AG04449 (cell line): ENCODE measurements at regions not wholly inside any gene's neighbourhood (a gene's known extent, or its start where the extent isn't known, plus 50 kb on each side); places are given as distances from the start of the nearest gene placed in this dataset.
A peak's percentile ranks its signal among the peaks of the same experiment; 100 is the strongest.

ENCODE experiments used
- CTCF ChIA-PET: fragments of 350-600 bp; formaldehyde crosslinking; extraction: SDS; loops from one replicate; lab custom pipeline; 2021; ENCODE audit warnings: antibody characterized with exemption; lab: Yijun Ruan, JAX
- POLR2A ChIA-PET: fragments of 400-600, 350-600 bp; formaldehyde crosslinking; extraction: SDS; loops from one replicate; lab custom pipeline; 2020; ENCODE audit warnings: antibody characterized with exemption, inconsistent platforms; lab: Yijun Ruan, JAX
- DNase-seq: peaks from one replicate; pipeline ENCODE4 v3.0.0-alpha.2; 2010; ENCODE audit warnings: low read depth, low spot score
- H3K4me3 ChIP-seq: 2 replicates; pipeline ENCODE4 v1.5.1; 2011; ENCODE audit warnings: low read depth, mild to moderate bottlenecking, control low read depth, low read length
- TF ChIP-seq, protein P1 (sequence below): IDR thresholded peaks from one replicate; pipeline ENCODE4 v1.5.1; 2011; ENCODE audit warnings: mild to moderate bottlenecking, moderate library complexity, low read length, control low read depth, inconsistent platforms; ENCODE audit not compliant: insufficient read depth; ENCODE audit errors: missing control alignments

DNA sequence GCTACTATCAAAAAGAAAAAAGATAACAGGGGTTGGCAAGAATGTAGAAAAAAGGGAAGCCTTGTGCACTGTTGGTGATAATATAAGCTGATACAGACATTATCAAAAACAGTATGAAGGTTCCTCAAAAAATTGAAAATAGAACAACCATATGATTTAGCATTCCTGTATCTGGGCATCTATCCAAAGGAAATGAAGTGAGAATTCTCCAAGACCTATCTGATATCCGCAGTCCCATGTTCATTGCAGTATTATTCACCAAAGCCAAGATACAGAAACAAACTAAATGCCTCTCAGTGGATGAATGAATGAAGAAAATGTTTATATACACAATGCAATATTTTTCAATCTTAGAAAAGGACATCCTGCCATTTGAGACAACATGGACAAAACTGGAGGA lies 1943.3 kb downstream of the MAT2B start:
- ChIA-PET CTCF (no interaction called here), POLR2A (no interaction called here)
- no peak for DNase-seq
- no peak overlapping the region for H3K4me3 ChIP-seq
- TF ChIP-seq, protein P1, sequence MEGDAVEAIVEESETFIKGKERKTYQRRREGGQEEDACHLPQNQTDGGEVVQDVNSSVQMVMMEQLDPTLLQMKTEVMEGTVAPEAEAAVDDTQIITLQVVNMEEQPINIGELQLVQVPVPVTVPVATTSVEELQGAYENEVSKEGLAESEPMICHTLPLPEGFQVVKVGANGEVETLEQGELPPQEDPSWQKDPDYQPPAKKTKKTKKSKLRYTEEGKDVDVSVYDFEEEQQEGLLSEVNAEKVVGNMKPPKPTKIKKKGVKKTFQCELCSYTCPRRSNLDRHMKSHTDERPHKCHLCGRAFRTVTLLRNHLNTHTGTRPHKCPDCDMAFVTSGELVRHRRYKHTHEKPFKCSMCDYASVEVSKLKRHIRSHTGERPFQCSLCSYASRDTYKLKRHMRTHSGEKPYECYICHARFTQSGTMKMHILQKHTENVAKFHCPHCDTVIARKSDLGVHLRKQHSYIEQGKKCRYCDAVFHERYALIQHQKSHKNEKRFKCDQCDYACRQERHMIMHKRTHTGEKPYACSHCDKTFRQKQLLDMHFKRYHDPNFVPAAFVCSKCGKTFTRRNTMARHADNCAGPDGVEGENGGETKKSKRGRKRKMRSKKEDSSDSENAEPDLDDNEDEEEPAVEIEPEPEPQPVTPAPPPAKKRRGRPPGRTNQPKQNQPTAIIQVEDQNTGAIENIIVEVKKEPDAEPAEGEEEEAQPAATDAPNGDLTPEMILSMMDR: no peak

DNA sequence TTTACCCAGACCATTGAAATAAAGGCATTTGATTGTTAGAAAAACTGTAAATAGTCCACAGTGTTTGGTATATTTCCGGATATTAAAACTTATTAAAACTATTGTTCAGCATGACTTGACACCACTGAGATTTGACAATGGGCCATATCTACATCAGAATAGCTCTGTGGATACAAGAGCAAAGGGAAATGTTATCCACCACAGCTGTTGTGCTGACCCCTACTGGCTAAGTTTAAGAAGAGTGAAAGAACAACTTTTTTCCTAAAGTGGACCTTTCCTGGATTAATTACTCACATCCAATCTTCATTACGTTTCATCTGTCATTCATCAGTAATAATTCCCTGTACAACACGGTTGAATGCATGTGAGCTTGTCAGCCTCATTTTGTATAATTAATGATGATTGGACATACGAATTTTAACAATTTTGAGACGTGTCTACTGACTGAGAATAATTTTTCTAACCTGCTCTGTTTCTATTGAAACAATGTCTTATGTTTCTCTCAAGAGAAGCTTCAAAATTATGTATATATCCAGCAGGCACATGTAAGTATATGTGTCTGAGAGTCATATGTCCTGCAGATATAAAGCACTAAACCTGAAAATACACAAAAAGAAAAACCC lies 1952.6 kb downstream of the MAT2B start:
- DNase-seq: no peak
- ChIA-PET POLR2A (no interaction called here), CTCF (no interaction called here)
- TF ChIP-seq, protein P1: peak; percentile 19
- H3K4me3 ChIP-seq: no peak overlapping the region

DNA sequence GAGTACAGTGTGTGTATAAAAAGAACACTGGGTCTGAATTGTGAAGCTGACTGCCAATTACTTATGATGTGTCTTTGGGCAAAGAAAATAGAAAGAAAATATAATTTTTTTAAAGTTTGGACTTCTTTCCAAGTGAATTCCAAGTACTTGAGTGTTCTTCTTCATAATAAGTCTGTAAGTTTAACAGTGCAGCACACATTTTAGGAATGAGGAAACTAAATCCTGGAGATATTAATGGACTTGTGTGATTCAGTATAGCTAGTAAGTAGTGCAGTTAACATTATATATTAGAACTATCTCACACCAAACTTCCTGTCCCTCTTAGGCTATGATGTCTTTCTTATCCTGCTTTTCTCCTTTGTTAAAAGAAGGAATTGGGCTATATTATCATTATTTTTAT lies 1953.8 kb downstream of the MAT2B start:
- H3K4me3 ChIP-seq: no peak overlapping the region
- ChIA-PET POLR2A (no interaction called here), CTCF (no interaction called here)
- TF ChIP-seq, protein P1: no peak
- DNase-seq: no peak

DNA sequence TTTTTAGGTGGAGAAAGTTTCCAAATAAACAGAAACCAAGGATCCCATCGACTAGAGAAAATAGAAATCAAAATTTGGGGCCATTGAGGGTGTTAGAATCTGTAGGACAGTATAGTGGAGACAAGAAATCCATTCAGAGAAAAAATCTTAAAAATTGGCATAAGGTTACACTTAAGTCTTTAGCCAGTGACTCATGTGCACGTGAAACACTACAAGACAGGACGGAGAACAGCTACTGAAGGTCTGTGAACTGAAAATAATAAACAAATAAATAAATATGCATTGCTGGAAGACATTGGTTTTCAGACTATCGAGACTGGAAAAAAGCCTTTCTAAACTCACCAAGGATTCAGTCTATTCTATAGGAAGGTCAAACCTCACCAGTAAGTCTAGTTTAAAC lies 1955.5 kb downstream of the MAT2B start:
- no peak overlapping the region for H3K4me3 ChIP-seq
- TF ChIP-seq, protein P1: no peak
- DNase-seq: no peak
- CTCF ChIA-PET: no interaction called here
- POLR2A ChIA-PET: no interaction called here

DNA sequence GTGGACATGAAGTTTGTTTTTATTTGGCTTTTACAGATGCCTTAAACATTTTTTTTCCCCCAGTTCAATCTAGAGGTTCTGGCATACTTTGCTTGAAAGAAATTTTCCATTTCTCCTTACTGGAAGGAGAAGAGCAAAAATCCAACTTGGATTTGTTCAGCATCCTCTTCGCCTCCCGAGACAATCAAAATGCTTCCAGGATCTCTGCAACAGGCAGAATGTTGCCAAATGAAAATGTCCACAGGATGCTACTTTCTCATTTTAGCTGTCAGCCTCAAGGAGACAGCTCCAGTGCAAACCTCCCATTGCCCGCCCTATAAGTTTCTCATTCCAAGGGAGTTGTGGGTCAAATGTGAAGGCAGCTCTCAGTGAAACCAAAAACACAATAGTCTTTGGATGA lies 1972.1 kb downstream of the MAT2B start:
- TF ChIP-seq, protein P1: no peak
- ChIA-PET CTCF (no interaction called here), POLR2A (no interaction called here)
- H3K4me3 ChIP-seq: no peak overlapping the region
- no peak for DNase-seq

DNA sequence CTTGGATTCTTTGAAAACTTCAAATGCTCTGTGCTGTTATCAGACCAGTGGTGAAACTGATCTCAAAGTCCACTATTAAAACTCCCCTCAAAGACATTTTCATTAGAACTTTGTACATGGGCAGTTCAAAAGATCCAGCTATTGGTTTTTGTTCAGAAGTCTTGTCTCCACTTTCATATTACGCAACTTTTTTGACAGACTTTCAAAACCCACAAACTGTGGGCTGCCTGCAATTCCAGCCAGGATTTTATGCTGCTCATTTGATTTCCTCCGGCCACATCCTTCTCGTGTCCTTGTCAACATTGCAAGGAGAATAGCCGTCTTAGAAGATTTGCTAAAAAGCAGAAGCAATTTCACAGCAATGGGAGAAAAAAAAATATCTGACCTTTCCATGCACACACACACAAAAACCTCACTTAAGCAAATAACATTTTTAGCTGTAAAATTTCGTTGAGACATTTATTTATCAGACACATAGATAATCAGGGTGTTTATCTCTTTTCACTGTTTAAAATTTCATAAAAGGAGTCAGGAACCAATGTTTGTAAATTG lies 1990.5 kb downstream of the MAT2B start:
- DNase-seq: no peak
- H3K4me3 ChIP-seq: no peak overlapping the region
- ChIA-PET POLR2A (no interaction called here), CTCF (no interaction called here)
- TF ChIP-seq, protein P1: no peak
